ENCODE measurements at regions not wholly inside any gene's neighbourhood (a gene's known extent, or its start where the extent isn't known, plus 50 kb on each side); places are given as distances from the start of the nearest gene placed in this dataset.
"Not testable (repeated sequence)": the region's sequence is repeated elsewhere in the genome, so short reads cannot be mapped to it uniquely, and the experiment has no call there.

DNA sequence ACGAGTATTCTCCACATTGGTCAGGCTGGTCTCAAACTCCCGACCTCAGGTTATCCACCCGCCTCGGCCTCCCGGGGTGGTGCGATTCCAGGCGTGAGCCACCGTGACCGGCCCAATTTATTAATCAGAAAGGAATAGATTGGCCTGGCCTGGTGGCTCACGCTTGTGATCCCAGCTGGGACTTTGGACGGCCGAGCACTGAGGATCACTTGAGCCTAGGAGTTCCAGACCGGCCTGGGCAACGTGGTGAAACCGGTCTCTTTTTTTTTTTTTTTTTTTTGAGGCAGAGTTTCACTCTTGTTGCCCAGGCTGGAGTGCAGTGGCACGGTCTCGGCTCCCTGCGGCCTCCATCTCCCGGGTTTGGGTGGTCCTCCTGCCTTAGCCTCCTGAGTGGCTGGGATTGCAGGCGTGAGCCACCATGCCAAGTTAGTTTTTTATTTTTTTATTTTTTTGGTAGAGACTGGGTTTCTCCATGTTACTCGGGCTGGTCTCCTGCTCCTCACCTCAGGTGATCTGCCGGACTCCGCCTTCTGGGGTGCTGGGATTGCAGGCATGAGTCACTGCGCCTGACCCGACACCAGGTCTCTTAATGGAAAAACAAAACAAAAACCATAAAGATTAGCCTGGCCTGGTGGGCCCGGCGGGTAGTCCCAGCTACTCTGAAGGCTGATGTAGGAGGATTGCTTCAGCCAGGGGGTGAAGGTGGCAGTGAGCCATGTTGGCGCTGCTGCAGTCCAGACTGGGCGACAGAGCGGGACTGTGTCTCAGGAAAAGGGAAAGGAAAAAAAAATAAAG is 141.0 kb downstream of the GOLGA6L22 start:
- H3K36me3 ChIP-seq (ENCODE audit: insufficient read depth); H3K4me1 ChIP-seq (ENCODE audit: insufficient read depth); DNase-seq (ENCODE audit: extremely low spot score); H3K4me3 ChIP-seq (ENCODE audit: low read depth, low read length); H3K27ac ChIP-seq (ENCODE audit: low read depth): not testable (repeated sequence)
- WGBS: 89% methylated on average over 30 of the region's 30 CpGs

DNA sequence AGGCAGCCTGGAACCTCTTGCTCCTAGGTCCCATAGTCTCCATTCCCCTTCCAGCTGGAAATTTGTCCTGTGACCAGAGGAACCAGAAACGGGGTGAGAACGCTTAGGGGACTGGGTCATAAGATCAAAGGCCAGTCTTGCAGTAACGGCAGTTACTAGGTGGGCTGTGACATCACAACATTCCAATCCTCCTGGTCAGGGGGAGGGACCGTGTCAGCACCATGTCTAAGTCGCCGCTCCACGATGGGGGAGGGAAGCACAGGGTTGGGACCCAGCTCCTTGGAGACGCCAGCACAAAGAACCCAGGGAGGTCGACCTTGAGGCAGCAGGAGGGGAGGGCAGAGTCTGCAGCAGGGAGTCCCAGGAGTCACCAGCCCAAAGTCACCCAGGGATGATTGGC is 158.3 kb downstream of the GOLGA6L22 start:
- 76% methylated on average over 9 of the region's 9 CpGs for WGBS
- not testable (repeated sequence) for H3K4me3 ChIP-seq (ENCODE audit: low read depth, low read length); DNase-seq (ENCODE audit: extremely low spot score); H3K4me1 ChIP-seq (ENCODE audit: insufficient read depth); H3K36me3 ChIP-seq (ENCODE audit: insufficient read depth); H3K27ac ChIP-seq (ENCODE audit: low read depth)

DNA sequence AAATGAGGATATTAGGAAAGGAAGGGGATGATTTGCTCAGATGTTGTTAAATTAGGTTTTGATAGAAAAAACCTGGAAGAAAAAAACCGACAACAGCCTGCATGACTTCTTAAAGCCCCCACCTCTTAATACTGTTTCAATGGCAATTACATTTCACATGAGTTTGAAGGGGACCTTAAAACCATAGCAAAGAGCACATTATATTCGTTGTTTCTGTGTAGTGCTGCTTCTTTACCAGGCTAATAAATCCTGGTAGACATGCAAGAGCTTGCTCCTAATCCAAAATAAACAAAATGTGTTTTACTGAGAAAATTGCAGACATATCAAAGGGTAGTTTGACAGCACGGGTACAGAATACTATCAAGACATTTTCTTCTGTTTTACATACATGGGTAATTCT is 154.7 kb upstream of the NIPA1 start:
- 26% methylated on average over 3 of the region's 3 CpGs for WGBS
- not testable (repeated sequence) for H3K27ac ChIP-seq (ENCODE audit: low read depth); H3K4me3 ChIP-seq (ENCODE audit: low read depth, low read length); H3K36me3 ChIP-seq (ENCODE audit: insufficient read depth); H3K4me1 ChIP-seq (ENCODE audit: insufficient read depth); DNase-seq (ENCODE audit: extremely low spot score)

DNA sequence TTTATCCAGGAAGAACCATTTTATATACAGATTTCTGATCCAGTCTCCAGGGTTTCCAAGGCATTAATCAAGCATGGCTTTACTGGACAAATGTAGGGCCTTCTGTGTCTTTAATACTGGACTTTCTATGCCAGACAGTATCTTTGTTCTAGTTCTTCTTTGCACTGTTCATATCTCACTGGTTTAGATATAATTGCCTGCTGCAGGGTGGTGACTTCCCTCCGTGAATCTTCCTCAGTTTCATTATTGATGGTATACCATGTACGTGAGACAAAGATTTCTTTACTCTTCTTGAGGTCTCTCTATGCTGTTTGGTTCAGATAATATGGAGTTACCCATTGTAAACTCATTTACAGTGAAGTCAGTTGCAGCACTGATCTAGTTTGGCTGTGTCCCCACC is 146.5 kb upstream of the NIPA1 start:
- H3K4me1 ChIP-seq (ENCODE audit: insufficient read depth); H3K27ac ChIP-seq (ENCODE audit: low read depth); H3K36me3 ChIP-seq (ENCODE audit: insufficient read depth); DNase-seq (ENCODE audit: extremely low spot score); H3K4me3 ChIP-seq (ENCODE audit: low read depth, low read length): not testable (repeated sequence)
- WGBS: 77% methylated on average over 2 of the region's 2 CpGs

DNA sequence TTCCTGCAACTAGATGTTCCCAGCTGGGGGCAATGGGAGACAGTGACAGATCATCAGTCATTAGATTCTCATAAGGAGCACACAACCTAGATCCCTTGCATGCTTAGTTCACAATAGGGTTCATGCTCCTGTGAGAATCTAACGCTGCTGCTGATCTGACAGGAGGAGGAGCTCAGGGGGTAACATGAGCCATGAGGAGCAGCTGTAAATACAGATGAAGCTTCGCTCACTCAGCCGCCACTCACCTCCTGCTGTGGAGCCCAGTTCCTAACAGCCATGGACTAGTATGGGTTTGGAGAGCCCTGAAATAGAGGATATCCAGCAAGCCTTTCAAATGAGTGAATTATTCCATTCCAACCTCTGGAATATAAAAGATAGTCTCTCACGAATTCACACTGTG is 137.0 kb upstream of the NIPA1 start:
- DNase-seq (ENCODE audit: extremely low spot score); H3K36me3 ChIP-seq (ENCODE audit: insufficient read depth); H3K4me1 ChIP-seq (ENCODE audit: insufficient read depth); H3K4me3 ChIP-seq (ENCODE audit: low read depth, low read length); H3K27ac ChIP-seq (ENCODE audit: low read depth): not testable (repeated sequence)
- WGBS: 73% methylated on average over 4 of the region's 4 CpGs

DNA sequence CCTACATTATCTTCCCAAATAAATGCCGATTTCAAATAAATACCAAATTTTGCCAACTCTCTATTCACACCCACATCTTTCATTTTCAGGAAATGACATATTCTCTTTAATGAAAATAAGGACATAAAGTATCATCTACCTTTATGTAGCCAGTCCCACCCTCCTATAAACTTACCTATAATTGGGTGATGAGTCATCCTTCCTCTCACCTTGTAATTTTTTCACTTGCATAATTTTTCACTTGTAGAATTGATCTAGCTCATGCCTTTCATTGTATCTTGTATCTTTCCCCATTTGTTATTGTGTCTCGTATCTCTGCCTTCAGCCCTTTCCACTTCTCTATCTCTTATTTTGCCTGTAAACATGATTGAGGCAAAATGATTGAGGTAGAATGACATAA is 135.3 kb upstream of the NIPA1 start:
- 88% methylated on average over 2 of the region's 2 CpGs for WGBS
- not testable (repeated sequence) for H3K27ac ChIP-seq (ENCODE audit: low read depth); H3K4me1 ChIP-seq (ENCODE audit: insufficient read depth); H3K36me3 ChIP-seq (ENCODE audit: insufficient read depth); H3K4me3 ChIP-seq (ENCODE audit: low read depth, low read length); DNase-seq (ENCODE audit: extremely low spot score)

DNA sequence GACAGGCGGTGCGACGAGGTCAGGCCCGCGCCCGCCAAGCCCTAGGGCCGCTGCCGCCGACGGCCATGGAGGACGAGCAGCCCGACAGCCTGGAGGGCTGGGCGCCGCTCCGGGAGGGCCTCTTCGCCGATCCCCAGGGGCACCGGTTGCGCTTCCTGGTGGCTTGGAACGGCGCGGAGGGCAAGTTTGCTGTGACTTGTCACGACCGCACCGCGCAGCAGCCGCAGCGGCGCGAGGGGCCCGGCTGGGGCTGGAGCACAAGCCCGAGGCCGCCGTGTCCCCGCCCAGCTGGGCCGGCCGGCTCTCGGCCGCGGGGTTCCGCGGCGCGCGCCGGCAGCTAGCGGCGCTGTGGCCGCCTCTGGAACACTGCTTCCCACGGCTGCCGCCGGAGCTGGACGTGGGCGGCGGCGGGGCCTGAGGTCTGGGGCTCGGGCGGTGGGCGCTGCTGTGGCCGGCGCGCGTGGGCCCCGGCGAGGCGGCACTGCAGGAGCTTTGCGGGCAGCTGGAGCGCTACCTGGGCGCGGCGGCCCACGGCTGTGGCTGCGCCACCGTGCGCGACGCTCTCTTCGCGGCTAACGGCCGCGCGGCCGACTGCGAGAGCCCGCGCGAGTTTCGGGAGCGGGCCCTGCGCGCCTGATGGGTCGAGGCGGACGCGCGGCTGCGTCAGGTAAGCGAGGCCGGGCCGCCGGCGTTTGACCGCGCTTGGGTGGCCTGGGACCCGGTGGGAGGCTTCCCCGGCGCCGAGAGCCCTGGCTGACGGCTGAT is 122.0 kb upstream of the NIPA1 start:
- not testable (repeated sequence) for H3K36me3 ChIP-seq (ENCODE audit: insufficient read depth); H3K4me1 ChIP-seq (ENCODE audit: insufficient read depth); DNase-seq (ENCODE audit: extremely low spot score)
- WGBS: under 1% methylated on average over 100 of the region's 110 CpGs
- H3K4me3 ChIP-seq (ENCODE audit: low read depth, low read length): peak overlapping the region; percentile 52
- peak overlapping the region; percentile 87 for H3K27ac ChIP-seq (ENCODE audit: low read depth)

DNA sequence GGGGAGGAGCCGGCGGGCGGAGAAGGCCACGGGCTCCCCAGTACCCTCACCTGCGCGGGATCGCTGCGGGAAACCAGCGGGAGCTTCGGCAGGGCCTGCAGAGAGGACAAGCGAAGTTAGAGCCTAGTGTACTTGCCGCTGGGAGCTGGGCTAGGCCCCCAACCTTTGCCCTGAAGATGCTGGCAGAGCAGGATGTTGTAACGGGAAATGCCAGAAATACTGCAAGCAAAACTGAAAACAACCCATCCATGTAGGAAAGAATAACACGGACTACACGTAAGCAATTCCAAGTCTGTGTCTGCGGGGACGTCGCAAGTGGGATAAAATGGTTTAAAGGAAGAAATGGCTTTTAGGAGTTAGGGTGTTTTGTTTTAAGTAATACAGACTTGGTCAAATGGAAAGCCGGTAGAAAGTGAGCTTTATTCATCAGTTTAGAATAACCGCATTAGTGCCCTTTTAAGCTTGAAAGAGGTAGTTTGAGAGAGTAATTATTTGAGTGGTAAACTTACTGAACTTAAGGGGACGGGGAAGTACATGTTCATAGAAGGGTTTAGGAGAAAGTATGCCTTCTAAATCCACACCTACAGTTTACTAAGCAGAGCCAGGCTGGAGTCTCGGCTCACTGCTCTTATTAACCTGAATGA is 121.3 kb upstream of the NIPA1 start:
- H3K36me3 ChIP-seq (ENCODE audit: insufficient read depth); H3K4me1 ChIP-seq (ENCODE audit: insufficient read depth); DNase-seq (ENCODE audit: extremely low spot score): not testable (repeated sequence)
- H3K4me3 ChIP-seq (ENCODE audit: low read depth, low read length): peak overlapping the region; percentile 52
- 2% methylated on average over 22 of the region's 22 CpGs for WGBS
- H3K27ac ChIP-seq (ENCODE audit: low read depth): peak overlapping the region; percentile 81

DNA sequence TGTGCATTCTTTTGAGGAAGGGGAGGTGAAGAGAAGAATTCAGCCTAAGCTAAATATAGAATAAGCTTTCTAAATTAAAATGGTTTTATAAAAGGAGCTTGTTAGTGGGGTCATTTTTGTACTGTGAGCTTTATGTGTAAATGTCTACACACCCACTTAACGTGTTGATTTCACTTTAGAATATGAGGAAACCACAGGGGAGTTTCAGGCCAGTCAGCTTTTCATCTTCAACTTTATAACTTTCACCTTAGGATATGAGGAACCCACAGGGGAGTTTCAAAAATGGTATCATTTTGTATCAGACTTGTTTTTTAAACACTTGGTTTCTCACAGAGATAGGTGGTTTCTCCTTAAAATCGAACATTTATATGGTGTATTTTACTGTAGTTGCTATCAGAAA is 120.7 kb upstream of the NIPA1 start:
- H3K4me1 ChIP-seq (ENCODE audit: insufficient read depth); H3K36me3 ChIP-seq (ENCODE audit: insufficient read depth); H3K4me3 ChIP-seq (ENCODE audit: low read depth, low read length); DNase-seq (ENCODE audit: extremely low spot score): not testable (repeated sequence)
- 2% methylated on average over 1 of the region's 2 CpGs for WGBS
- H3K27ac ChIP-seq (ENCODE audit: low read depth): peak overlapping the region; percentile 59

DNA sequence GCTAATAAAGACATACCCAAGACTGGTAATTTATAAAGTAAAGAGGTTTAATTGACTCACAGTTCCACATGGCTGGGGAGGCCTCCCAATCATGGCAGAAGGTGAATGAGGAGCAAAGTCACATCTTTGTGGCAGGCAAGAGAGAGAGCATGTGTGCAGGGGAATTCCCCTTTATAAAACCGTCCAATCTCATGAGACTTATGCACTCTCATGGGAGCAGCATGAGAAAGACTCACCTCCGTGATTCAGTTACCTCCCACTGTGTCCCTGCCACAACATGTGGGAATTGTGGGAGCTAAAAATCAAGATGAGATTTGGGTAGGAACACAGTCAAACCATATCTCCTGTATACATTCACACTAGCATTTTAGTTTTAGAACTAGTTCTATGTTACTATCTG is 101.7 kb upstream of the NIPA1 start:
- 83% methylated on average over 2 of the region's 2 CpGs for WGBS
- H3K4me1 ChIP-seq (ENCODE audit: insufficient read depth); H3K36me3 ChIP-seq (ENCODE audit: insufficient read depth); DNase-seq (ENCODE audit: extremely low spot score); H3K4me3 ChIP-seq (ENCODE audit: low read depth, low read length); H3K27ac ChIP-seq (ENCODE audit: low read depth): not testable (repeated sequence)

DNA sequence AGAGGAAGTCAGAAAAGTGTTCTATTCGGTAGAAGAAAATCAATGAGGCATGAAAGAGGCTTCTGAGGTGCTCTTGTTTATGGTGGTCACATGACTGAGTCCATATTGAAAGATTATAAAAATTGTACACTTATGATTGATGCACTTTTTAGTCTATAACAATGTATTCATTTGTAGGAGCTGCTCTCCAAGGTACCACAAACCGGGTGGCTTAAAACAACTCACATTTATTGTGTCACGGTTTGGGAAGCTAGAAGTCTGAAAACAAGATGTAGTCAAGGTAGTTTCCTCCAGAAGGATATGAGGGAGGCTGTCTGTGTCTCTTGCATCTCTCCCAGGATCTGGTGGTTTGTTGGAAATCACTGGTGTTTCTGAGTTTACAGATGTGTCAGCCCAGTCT is 86.6 kb upstream of the NIPA1 start:
- H3K4me3 ChIP-seq (ENCODE audit: low read depth, low read length); H3K27ac ChIP-seq (ENCODE audit: low read depth); H3K4me1 ChIP-seq (ENCODE audit: insufficient read depth); H3K36me3 ChIP-seq (ENCODE audit: insufficient read depth); DNase-seq (ENCODE audit: extremely low spot score): not testable (repeated sequence)
- 73% methylated on average over 3 of the region's 3 CpGs for WGBS

DNA sequence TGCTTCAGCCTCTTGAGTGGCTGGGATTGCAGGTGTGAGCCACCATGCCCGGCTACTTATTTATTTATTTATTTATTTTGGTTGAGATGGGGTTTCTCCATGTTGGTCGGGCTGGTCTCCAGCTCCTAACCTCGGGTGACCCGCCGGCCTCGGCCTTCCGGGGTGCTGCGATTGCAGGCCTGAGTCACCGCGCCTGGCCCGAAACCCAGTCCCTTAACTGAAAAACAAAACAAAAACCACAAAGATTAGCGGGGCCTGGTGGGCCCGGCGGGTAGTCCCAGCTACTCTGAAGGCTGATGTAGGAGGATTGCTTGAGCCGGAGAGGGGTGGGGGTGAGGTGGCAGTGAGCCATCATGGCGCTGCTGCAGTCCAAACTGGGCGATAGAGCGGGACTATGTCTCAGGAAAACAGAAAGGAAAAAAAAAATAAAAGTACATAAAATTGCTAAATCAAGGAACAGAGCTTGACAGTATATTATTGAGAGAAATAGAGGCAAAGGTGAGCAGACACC is 75.6 kb upstream of the NIPA1 start:
- H3K4me1 ChIP-seq (ENCODE audit: insufficient read depth); H3K4me3 ChIP-seq (ENCODE audit: low read depth, low read length); H3K36me3 ChIP-seq (ENCODE audit: insufficient read depth); DNase-seq (ENCODE audit: extremely low spot score); H3K27ac ChIP-seq (ENCODE audit: low read depth): not testable (repeated sequence)
- 95% methylated on average over 18 of the region's 18 CpGs for WGBS

DNA sequence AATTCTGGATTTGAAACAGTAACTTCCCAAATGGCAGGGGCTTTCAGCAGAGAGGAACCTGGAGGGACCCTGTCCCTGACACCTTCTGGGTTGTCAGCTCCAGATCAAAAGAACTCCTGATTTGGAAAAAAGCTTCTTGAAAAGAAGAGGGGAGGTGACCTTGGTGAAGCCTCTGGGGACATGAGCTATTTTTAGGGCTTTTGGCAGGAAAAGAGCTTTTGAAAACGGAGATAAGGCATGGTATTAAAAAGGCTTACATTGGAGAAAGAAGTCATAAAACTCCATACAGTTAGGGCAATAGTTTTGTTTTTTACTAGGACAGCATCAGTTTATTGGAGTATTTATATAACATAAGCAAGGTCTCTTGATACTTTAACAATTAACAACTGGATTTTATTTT is 72.5 kb upstream of the NIPA1 start:
- H3K27ac ChIP-seq (ENCODE audit: low read depth); H3K36me3 ChIP-seq (ENCODE audit: insufficient read depth); H3K4me1 ChIP-seq (ENCODE audit: insufficient read depth); DNase-seq (ENCODE audit: extremely low spot score); H3K4me3 ChIP-seq (ENCODE audit: low read depth, low read length): not testable (repeated sequence)
- 0% methylated on average over 1 of the region's 1 CpG for WGBS

Data from urinary bladder (tissue), 3 donors.